Lower leg skin (tissue), 3 donors: ENCODE measurements at regions not wholly inside any gene's neighbourhood (a gene's known extent, or its start where the extent isn't known, plus 50 kb on each side); places are given as distances from the start of the nearest gene placed in this dataset.

Experiments
- CTCF ChIP-seq, 3 donors: fragments of 450-650 bp; IDR thresholded peaks; one replicate each; pipeline ENCODE4 v1.5.1; 2016; ENCODE audit warnings: antibody characterized with exemption in 3 of 3, mild to moderate bottlenecking in 3 of 3, moderate library complexity in 2 of 3
- POLR2A ChIP-seq, 2 donors: fragments of 450-650 bp; IDR thresholded peaks; one replicate each; pipeline ENCODE4 v1.6.1; 2016 to 2017; ENCODE audit warnings: antibody characterized with exemption in 2 of 2, mild to moderate bottlenecking in 1 of 2, moderate library complexity in 1 of 2

- TF ChIP-seq CTCF (IDR thresholded peaks at IDR 0.05) (no peak), POLR2A (IDR thresholded peaks at IDR 0.05) (no peak)
Observed at GRCh38 chr2:13542061-13542460, 825.3 kb downstream of the TRIB2 start.
